CD14-positive monocyte (primary cell): ENCODE measurements at regions not wholly inside any gene's neighbourhood (a gene's known extent, or its start where the extent isn't known, plus 50 kb on each side); places are given as distances from the start of the nearest gene placed in this dataset.

Experiments
- DNase-seq, 3 donors: peaks; one replicate each; pipeline ENCODE4 v3.0.0-alpha.2; 2011 to 2022
- H2AFZ ChIP-seq: 2 replicates; pipeline ENCODE4 v1.6.0; 2012; ENCODE audit warnings: mild to moderate bottlenecking, low read depth, low read length, inconsistent platforms; ENCODE audit not compliant: insufficient read depth, poor library complexity, severe bottlenecking
- H3K27ac ChIP-seq, 2 donors: 1 replicate in 1 of 2; 2 replicates in 1 of 2; pipeline ENCODE4 v1.5.1; 2012 to 2013; ENCODE audit warnings: low read length in 2 of 2, control low read depth in 1 of 2, inconsistent platforms in 1 of 2, low read depth in 1 of 2, mild to moderate bottlenecking in 1 of 2
- H3K27me3 ChIP-seq, 2 donors: one replicate each; pipeline versions ENCODE4 v1.6.0 to v1.6.1; 2011 to 2013; ENCODE audit warnings: low read length in 2 of 2; ENCODE audit not compliant: control insufficient read depth in 2 of 2, insufficient read depth in 2 of 2
- H3K36me3 ChIP-seq, 2 donors: replicated peaks in 1 of 2; 1 replicate in 1 of 2; 2 replicates in 1 of 2; pipeline versions ENCODE4 v1.5.1 to v1.6.1; 2012 to 2013; ENCODE audit warnings: low read length in 2 of 2, control low read depth in 1 of 2, inconsistent platforms in 1 of 2, mild to moderate bottlenecking in 1 of 2; ENCODE audit not compliant: insufficient read depth in 2 of 2, control insufficient read depth in 1 of 2
- H3K4me1 ChIP-seq, 2 donors: 1 replicate in 1 of 2; 2 replicates in 1 of 2; pipeline versions ENCODE4 v1.5.1 to v1.6.1; 2012 to 2013; ENCODE audit warnings: low read length in 2 of 2, control low read depth in 1 of 2, inconsistent platforms in 1 of 2, mild to moderate bottlenecking in 1 of 2, moderate library complexity in 1 of 2; ENCODE audit not compliant: insufficient read depth in 2 of 2, control insufficient read depth in 1 of 2
- H3K4me2 ChIP-seq: replicated peaks from 2 replicates; pipeline ENCODE3; 2012; ENCODE audit warnings: low read length, moderate library complexity, mild to moderate bottlenecking; ENCODE audit not compliant: poor library complexity, severe bottlenecking; ENCODE audit errors: extremely low read depth
- H3K4me3 ChIP-seq, 3 experiments: fragments of 200-600 bp in 1 of 3; sonication (generic) in 1 of 3; replicated peaks in 1 of 3; 1 replicate in 2 of 3; 2 replicates in 1 of 3; pipeline ENCODE4 v1.5.1; 2011 to 2013; ENCODE audit warnings: low read length in 3 of 3, mild to moderate bottlenecking in 3 of 3, control low read depth in 2 of 3, low read depth in 2 of 3, inconsistent platforms in 1 of 3, moderate library complexity in 1 of 3
- H3K79me2 ChIP-seq: 2 replicates; pipeline ENCODE4 v1.6.0; 2012; ENCODE audit warnings: mild to moderate bottlenecking, control low read depth, inconsistent platforms, low read length, moderate library complexity; ENCODE audit not compliant: insufficient read depth
- H3K9ac ChIP-seq: 2 replicates; pipeline ENCODE4 v1.6.0; 2017; ENCODE audit warnings: low read length, mild to moderate bottlenecking; ENCODE audit not compliant: insufficient read depth, poor library complexity, severe bottlenecking
- H3K9me3 ChIP-seq, 2 donors: replicated peaks in 1 of 2; 1 replicate in 1 of 2; 2 replicates in 1 of 2; pipeline versions ENCODE4 v1.5.1 to v1.6.1; 2012 to 2013; ENCODE audit warnings: low read length in 2 of 2, control low read depth in 1 of 2; ENCODE audit not compliant: control insufficient read depth in 1 of 2, insufficient read depth in 1 of 2
- H4K20me1 ChIP-seq: 2 replicates; pipeline ENCODE4 v1.6.0; 2012; ENCODE audit warnings: mild to moderate bottlenecking, low read length, control low read depth, moderate library complexity; ENCODE audit not compliant: insufficient read depth
- H3K27ac Mint-ChIP-seq, 7 donors: one replicate each; pipeline ENCODE4 v1.8.0; 2020; ENCODE audit warnings: mild to moderate bottlenecking in 7 of 7, mixed read lengths in 7 of 7, moderate library complexity in 6 of 7, inconsistent platforms in 2 of 7
- H3K27me3 Mint-ChIP-seq, 3 donors: one replicate each; pipeline ENCODE4 v1.8.0; 2021 to 2022; ENCODE audit warnings: low read depth in 3 of 3, mild to moderate bottlenecking in 3 of 3, mixed read lengths in 3 of 3, moderate library complexity in 3 of 3, inconsistent platforms in 1 of 3
- H3K36me3 Mint-ChIP-seq, 2 donors: one replicate each; pipeline ENCODE4 v1.8.0; 2020; ENCODE audit warnings: mixed read lengths in 2 of 2, inconsistent platforms in 1 of 2, mild to moderate bottlenecking in 1 of 2
- H3K4me1 Mint-ChIP-seq: one replicate; pipeline ENCODE4 v1.8.0; 2020; ENCODE audit warnings: mild to moderate bottlenecking, mixed read lengths
- H3K4me3 Mint-ChIP-seq, 2 donors: one replicate each; pipeline ENCODE4 v1.8.0; 2020; ENCODE audit warnings: mild to moderate bottlenecking in 2 of 2, mixed read lengths in 2 of 2, moderate library complexity in 1 of 2
- H3K9me3 Mint-ChIP-seq, 7 donors: one replicate each; pipeline ENCODE4 v1.8.0; 2020 to 2022; ENCODE audit warnings: mixed read lengths in 7 of 7, mild to moderate bottlenecking in 6 of 7, moderate library complexity in 6 of 7, inconsistent platforms in 2 of 7
- WGBS: methylation state at CpG from one replicate; pipeline ENCODE4 v1.1.5; 2013; ENCODE audit warnings: missing lambda C conversion rate; ENCODE audit not compliant: insufficient coverage; 5-methylcytosine and 5-hydroxymethylcytosine counted together
- intact Hi-C, 2 donors: fragments of 100-400 bp; cut with micrococcal nuclease; formaldehyde crosslinking; loops; one replicate each; pipeline versions ENCODE4 v1.15.0 to v1.15.1; 2023
- TF ChIP-seq, protein P1 (sequence below): fragments of 200-600 bp; IDR thresholded peaks from one replicate; pipeline ENCODE4 v1.8.0; 2022; ENCODE audit warnings: antibody characterized with exemption, mild to moderate bottlenecking

DNA sequence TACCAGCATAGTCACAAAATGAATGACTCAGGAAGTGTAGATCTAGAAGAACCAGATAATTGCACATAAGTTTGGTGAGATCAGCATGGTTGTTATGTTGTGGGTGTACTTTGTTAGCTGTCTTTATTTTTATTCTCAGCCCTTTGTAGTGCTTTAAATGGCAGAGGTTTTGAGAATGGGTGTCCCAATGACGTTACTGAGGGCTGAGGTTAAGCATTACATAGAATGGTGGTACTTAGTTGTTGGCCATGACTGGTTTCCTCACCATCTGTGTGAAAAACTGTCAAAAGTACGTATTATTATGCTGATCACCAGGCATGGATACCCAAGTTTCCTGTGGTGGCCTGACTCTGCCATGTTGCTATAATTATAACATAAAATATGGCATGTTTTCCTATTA, 165.8 kb downstream of the UBE2E3 start:
- Mint-ChIP-seq H3K4me3 (no peak overlapping the region), H3K9me3 (peaks cover 3 to 6% (median 4%) of the 10 kb centered on the region in 7 donors), H3K27me3 (no peaks in the 10 kb centered on the region), H3K36me3 (peaks cover 0 to 2% of the 10 kb centered on the region in 2 donors), H3K4me1 (no peaks in the 10 kb centered on the region), H3K27ac (peak overlapping the region in 1 of 7 donors; percentile 16)
- peaks cover 0 to 11% of the 10 kb centered on the region in 2 donors for H3K9me3 ChIP-seq
- H4K20me1 ChIP-seq: no peaks in the 10 kb centered on the region
- H3K79me2 ChIP-seq: no peaks in the 10 kb centered on the region
- 100% methylated on average over 1 of the region's 2 CpGs for WGBS
- TF ChIP-seq, protein P1, sequence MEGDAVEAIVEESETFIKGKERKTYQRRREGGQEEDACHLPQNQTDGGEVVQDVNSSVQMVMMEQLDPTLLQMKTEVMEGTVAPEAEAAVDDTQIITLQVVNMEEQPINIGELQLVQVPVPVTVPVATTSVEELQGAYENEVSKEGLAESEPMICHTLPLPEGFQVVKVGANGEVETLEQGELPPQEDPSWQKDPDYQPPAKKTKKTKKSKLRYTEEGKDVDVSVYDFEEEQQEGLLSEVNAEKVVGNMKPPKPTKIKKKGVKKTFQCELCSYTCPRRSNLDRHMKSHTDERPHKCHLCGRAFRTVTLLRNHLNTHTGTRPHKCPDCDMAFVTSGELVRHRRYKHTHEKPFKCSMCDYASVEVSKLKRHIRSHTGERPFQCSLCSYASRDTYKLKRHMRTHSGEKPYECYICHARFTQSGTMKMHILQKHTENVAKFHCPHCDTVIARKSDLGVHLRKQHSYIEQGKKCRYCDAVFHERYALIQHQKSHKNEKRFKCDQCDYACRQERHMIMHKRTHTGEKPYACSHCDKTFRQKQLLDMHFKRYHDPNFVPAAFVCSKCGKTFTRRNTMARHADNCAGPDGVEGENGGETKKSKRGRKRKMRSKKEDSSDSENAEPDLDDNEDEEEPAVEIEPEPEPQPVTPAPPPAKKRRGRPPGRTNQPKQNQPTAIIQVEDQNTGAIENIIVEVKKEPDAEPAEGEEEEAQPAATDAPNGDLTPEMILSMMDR: no peak
- intact Hi-C loops: no loop called here
- no peak overlapping the region for H2AFZ ChIP-seq
- no peaks in the 10 kb centered on the region for H3K4me1 ChIP-seq
- no peak overlapping the region for H3K27ac ChIP-seq
- H3K27me3 ChIP-seq: no peaks in the 10 kb centered on the region
- DNase-seq: no peak
- no peaks in the 10 kb centered on the region for H3K36me3 ChIP-seq
- H3K4me3 ChIP-seq: no peak overlapping the region
- no peak overlapping the region for H3K4me2 ChIP-seq
- no peak overlapping the region for H3K9ac ChIP-seq

GRCh38 chr2:181149056-181149455, 168.7 kb downstream of the UBE2E3 start:
- Mint-ChIP-seq H3K9me3 (peaks cover 3 to 8% (median 4%) of the 10 kb centered on the region in 7 donors), H3K4me1 (peaks cover 1% of the 10 kb centered on the region), H3K36me3 (peaks cover 0 to 2% of the 10 kb centered on the region in 2 donors), H3K27me3 (peaks cover 0 to 1% (median 0%) of the 10 kb centered on the region in 3 donors), H3K27ac (no peak overlapping the region), H3K4me3 (no peak overlapping the region)
- no peak overlapping the region for H2AFZ ChIP-seq
- H3K79me2 ChIP-seq: no peaks in the 10 kb centered on the region
- no peaks in the 10 kb centered on the region for H3K4me1 ChIP-seq
- H3K27me3 ChIP-seq: no peaks in the 10 kb centered on the region
- TF ChIP-seq, protein P1: no peak
- H3K9me3 ChIP-seq: peaks cover 0 to 11% of the 10 kb centered on the region in 2 donors
- no peak overlapping the region for H3K27ac ChIP-seq
- no peak overlapping the region for H3K4me2 ChIP-seq
- no peak overlapping the region for H3K9ac ChIP-seq
- intact Hi-C loops: no loop called here
- H3K36me3 ChIP-seq: no peaks in the 10 kb centered on the region
- no peaks in the 10 kb centered on the region for H4K20me1 ChIP-seq
- DNase-seq: no peak
- WGBS: 20% methylated on average over 1 of the region's 2 CpGs
- no peak overlapping the region for H3K4me3 ChIP-seq
